ENCODE measurements at regions not wholly inside any gene's neighbourhood (a gene's known extent, or its start where the extent isn't known, plus 50 kb on each side); places are given as distances from the start of the nearest gene placed in this dataset.

DNA sequence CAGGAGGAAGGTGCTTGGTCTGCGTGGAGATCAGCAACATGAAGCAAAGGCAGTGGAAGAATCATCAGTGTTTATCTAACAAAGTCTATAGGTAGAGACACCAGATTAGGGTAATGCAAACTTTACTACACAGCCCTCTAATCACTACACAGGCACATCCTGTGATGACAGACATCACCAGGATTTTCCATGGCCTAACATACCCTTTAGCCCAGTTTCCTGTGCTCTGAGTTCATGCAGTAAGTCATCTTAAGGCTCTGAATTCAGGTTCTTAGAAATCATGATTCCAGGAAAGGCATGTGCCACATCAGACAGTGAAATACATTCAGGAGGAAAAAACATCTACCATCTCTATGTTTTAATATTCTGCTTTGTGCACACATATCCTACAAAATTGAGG lies 708.5 kb upstream of the SLC8A1 start:
- DNase-seq (ENCODE audit: low read depth): peak; percentile 35
- no peak for TF ChIP-seq CTCF (conservative IDR thresholded peaks at IDR 0.05; ENCODE audit: control insufficient read depth, insufficient read depth, low read depth, low read length)
- H3K4me3 ChIP-seq (ENCODE audit: control insufficient read depth, low read depth, low read length): no peak overlapping the region

DNA sequence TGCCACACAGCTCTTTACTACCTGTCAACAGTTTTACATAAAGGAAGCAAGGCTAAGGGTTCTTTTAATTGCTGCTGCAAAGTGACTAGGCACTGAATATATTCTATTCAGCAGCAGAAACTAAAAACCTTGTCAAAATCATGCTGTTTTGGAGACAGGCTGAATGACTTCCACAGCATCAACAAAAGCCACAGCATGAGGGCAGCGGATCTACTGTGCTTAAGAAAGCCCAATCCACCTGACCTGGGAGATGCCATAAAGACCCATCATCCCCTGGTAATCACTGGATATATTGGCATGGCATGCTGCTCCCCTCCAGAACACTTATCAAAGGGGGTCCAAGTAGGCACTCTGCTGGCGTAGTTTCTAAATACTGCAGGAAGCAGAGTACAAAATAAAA lies 715.1 kb upstream of the SLC8A1 start:
- DNase-seq (ENCODE audit: low read depth): no peak
- TF ChIP-seq CTCF (conservative IDR thresholded peaks at IDR 0.05; ENCODE audit: control insufficient read depth, insufficient read depth, low read depth, low read length): no peak
- H3K4me3 ChIP-seq (ENCODE audit: control insufficient read depth, low read depth, low read length): no peak overlapping the region

DNA sequence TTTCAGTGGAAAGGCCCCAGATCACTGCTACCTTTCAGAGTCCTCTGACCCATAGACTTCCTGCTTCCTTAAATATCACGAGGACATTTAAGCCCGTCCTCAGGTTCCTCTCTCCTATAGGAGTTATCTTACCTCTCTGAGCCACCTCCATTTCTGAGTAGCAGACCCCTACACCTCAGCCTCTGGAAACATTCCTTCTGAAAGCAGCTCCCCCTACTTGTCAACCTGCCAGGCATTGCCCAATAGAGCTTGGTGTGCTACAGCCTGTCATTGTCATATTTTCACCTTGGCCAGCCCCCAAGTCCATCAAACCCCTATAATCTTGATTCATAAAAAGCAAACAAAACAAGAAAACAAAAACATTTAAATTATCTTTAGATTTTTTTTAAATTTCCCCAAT lies 717.9 kb upstream of the SLC8A1 start:
- no peak for DNase-seq (ENCODE audit: low read depth)
- no peak overlapping the region for H3K4me3 ChIP-seq (ENCODE audit: control insufficient read depth, low read depth, low read length)
- no peak for TF ChIP-seq CTCF (conservative IDR thresholded peaks at IDR 0.05; ENCODE audit: control insufficient read depth, insufficient read depth, low read depth, low read length)

DNA sequence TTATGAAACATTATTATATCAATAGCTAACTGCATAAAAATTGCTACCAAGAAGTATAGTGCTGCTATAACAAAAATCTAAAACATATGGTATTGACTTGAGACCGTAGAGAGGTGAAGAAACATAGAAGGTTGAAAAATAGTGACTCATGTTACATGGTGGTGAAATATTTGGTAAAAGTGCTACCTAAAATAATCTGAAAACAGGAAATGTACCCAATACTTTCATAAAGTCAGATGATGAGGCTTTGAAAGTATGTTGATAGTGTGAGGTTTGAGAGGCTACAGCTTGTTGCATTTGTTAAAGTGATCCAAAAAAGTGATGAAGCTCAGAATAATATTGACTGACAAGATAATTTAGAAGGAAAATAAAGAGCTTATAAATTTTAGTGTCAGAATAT lies 718.7 kb upstream of the SLC8A1 start:
- no peak overlapping the region for H3K4me3 ChIP-seq (ENCODE audit: control insufficient read depth, low read depth, low read length)
- TF ChIP-seq CTCF (conservative IDR thresholded peaks at IDR 0.05; ENCODE audit: control insufficient read depth, insufficient read depth, low read depth, low read length): no peak
- no peak for DNase-seq (ENCODE audit: low read depth)

DNA sequence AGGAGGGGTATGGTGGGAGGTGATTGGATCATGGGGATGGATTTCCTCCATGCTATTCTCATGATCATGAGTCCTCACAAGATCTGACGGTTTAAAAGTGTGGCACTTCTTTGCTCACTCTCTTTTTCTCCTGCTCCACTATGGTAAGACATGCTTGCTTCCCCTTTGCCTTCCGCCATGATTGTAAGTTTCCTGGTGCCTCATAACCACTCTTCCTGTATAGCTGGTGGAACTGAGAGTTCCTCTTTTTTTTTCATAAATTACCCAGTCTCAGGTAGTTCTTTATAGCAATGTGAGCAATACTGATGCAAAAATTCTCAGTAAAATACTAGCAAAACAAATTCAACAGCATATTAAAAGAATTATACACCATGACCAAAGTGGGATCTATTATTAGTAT lies 728.5 kb upstream of the SLC8A1 start:
- no peak for DNase-seq (ENCODE audit: low read depth)
- no peak overlapping the region for H3K4me3 ChIP-seq (ENCODE audit: control insufficient read depth, low read depth, low read length)
- no peak for TF ChIP-seq CTCF (conservative IDR thresholded peaks at IDR 0.05; ENCODE audit: control insufficient read depth, insufficient read depth, low read depth, low read length)

GRCh38 chr2:41182961-41183360 lies 731.1 kb upstream of the SLC8A1 start:
- H3K4me3 ChIP-seq (ENCODE audit: control insufficient read depth, low read depth, low read length): no peak overlapping the region
- no peak for DNase-seq (ENCODE audit: low read depth)
- no peak for TF ChIP-seq CTCF (conservative IDR thresholded peaks at IDR 0.05; ENCODE audit: control insufficient read depth, insufficient read depth, low read depth, low read length)

DNA sequence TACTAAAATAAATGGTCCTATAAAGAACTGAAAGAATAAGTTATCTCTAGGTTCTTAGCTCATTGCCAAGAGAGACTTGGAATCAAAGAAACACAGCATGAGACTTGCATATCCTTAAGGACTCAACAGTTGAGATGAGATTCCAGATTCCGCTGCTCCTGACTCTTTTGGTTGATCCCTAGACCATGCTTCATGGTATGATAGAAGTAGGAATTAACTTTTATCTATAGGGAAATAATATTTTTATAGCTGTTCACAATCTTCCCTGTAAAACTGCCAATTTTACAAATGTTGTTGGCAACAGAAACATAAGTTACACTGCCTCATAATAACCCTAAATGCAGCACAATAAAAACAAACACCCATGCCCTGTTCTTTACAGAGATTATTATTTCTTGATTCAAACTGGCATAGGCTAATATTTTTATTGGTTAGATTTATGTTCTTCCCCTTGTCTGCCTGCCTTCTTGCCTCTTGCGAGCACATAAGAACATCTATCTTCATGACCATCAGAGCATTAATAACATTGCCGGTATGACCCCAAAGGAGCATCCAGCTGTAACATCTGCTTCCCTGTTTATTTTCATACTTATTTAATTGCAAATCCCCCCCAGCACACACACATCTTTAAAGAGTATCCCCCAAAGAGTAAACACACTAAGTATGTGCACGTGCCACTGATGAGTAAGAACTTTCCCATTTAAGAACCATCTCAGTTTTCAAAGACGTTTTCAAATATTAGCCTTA lies 735.7 kb upstream of the SLC8A1 start:
- TF ChIP-seq CTCF (conservative IDR thresholded peaks at IDR 0.05; ENCODE audit: control insufficient read depth, insufficient read depth, low read depth, low read length): no peak

More for the DNA sequence above, 735.7 kb upstream of the SLC8A1 start:
- no peak for DNase-seq (ENCODE audit: low read depth)
- no peak overlapping the region for H3K4me3 ChIP-seq (ENCODE audit: control insufficient read depth, low read depth, low read length)

All from fibroblast of mammary gland (primary cell).